ENCODE measurements at regions not wholly inside any gene's neighbourhood (a gene's known extent, or its start where the extent isn't known, plus 50 kb on each side); places are given as distances from the start of the nearest gene placed in this dataset.
"Not testable (repeated sequence)": the region's sequence is repeated elsewhere in the genome, so short reads cannot be mapped to it uniquely, and the experiment has no call there.

- not testable (repeated sequence) for H3K4me1 Mint-ChIP-seq; H3K27ac Mint-ChIP-seq; H3K9me3 Mint-ChIP-seq; H3K4me3 Mint-ChIP-seq; H3K27me3 Mint-ChIP-seq (ENCODE audit: low read depth); H3K36me3 Mint-ChIP-seq (ENCODE audit: low read depth)
Observed at GRCh38 chr1:234793924-234794323, 183.9 kb upstream of the IRF2BP2 start.

GRCh38 chr1:234792221-234792864 lies 182.4 kb upstream of the IRF2BP2 start:
- not testable (repeated sequence) for H3K4me3 Mint-ChIP-seq; H3K9me3 Mint-ChIP-seq; H3K27ac Mint-ChIP-seq; H3K4me1 Mint-ChIP-seq; H3K27me3 Mint-ChIP-seq (ENCODE audit: low read depth); H3K36me3 Mint-ChIP-seq (ENCODE audit: low read depth)

- H3K27ac Mint-ChIP-seq; H3K4me3 Mint-ChIP-seq; H3K27me3 Mint-ChIP-seq (ENCODE audit: low read depth); H3K36me3 Mint-ChIP-seq (ENCODE audit: low read depth); H3K4me1 Mint-ChIP-seq; H3K9me3 Mint-ChIP-seq: not testable (repeated sequence)
Observed at GRCh38 chr1:234791615-234792014, 181.6 kb upstream of the IRF2BP2 start.

- not testable (repeated sequence) for H3K27me3 Mint-ChIP-seq (ENCODE audit: low read depth); H3K9me3 Mint-ChIP-seq; H3K27ac Mint-ChIP-seq; H3K4me1 Mint-ChIP-seq; H3K36me3 Mint-ChIP-seq (ENCODE audit: low read depth); H3K4me3 Mint-ChIP-seq
Observed at GRCh38 chr1:234790333-234790732, 180.4 kb upstream of the IRF2BP2 start.

GRCh38 chr1:234787011-234787584 lies 177.1 kb upstream of the IRF2BP2 start:
- not testable (repeated sequence) for H3K9me3 Mint-ChIP-seq; H3K4me3 Mint-ChIP-seq; H3K27me3 Mint-ChIP-seq (ENCODE audit: low read depth); H3K36me3 Mint-ChIP-seq (ENCODE audit: low read depth); H3K4me1 Mint-ChIP-seq; H3K27ac Mint-ChIP-seq

GRCh38 chr1:234785922-234786321 lies 175.9 kb upstream of the IRF2BP2 start:
- not testable (repeated sequence) for H3K4me1 Mint-ChIP-seq; H3K36me3 Mint-ChIP-seq (ENCODE audit: low read depth); H3K27me3 Mint-ChIP-seq (ENCODE audit: low read depth); H3K9me3 Mint-ChIP-seq; H3K4me3 Mint-ChIP-seq; H3K27ac Mint-ChIP-seq

- H3K36me3 Mint-ChIP-seq (ENCODE audit: low read depth); H3K27me3 Mint-ChIP-seq (ENCODE audit: low read depth); H3K4me1 Mint-ChIP-seq; H3K9me3 Mint-ChIP-seq: not testable (repeated sequence)
- peak overlapping the region in 1 of 3 experiments; percentile 81 for H3K27ac Mint-ChIP-seq
- peak overlapping the region in 1 of 3 experiments; percentile 29 for H3K4me3 Mint-ChIP-seq
Observed at GRCh38 chr1:234785471-234785919, 175.5 kb upstream of the IRF2BP2 start.

GRCh38 chr1:234784108-234784507 lies 174.1 kb upstream of the IRF2BP2 start:
- not testable (repeated sequence) for H3K36me3 Mint-ChIP-seq (ENCODE audit: low read depth); H3K4me1 Mint-ChIP-seq; H3K9me3 Mint-ChIP-seq; H3K4me3 Mint-ChIP-seq; H3K27me3 Mint-ChIP-seq (ENCODE audit: low read depth); H3K27ac Mint-ChIP-seq

GRCh38 chr1:234782791-234783190 lies 172.8 kb upstream of the IRF2BP2 start:
- no peak overlapping the region for H3K4me3 Mint-ChIP-seq
- H3K27me3 Mint-ChIP-seq (ENCODE audit: low read depth), result no peaks in the 10 kb centered on the region
- no peaks in the 10 kb centered on the region for H3K36me3 Mint-ChIP-seq (ENCODE audit: low read depth)
- H3K9me3 Mint-ChIP-seq, result no peaks in the 10 kb centered on the region
- no peak overlapping the region for H3K27ac Mint-ChIP-seq
- TF ChIP-seq CTCF (IDR thresholded peaks at IDR 0.05; ENCODE audit: unreplicated experiment in 3 of 3), result no peak
- peaks cover 5% of the 10 kb centered on the region for H3K4me1 Mint-ChIP-seq

- no peak overlapping the region for H3K27ac Mint-ChIP-seq
- H3K27me3 Mint-ChIP-seq (ENCODE audit: low read depth), result no peaks in the 10 kb centered on the region
- no peak for TF ChIP-seq CTCF (IDR thresholded peaks at IDR 0.05; ENCODE audit: unreplicated experiment in 3 of 3)
- peaks cover 5% of the 10 kb centered on the region for H3K4me1 Mint-ChIP-seq
- H3K4me3 Mint-ChIP-seq, result no peak overlapping the region
- no peaks in the 10 kb centered on the region for H3K36me3 Mint-ChIP-seq (ENCODE audit: low read depth)
- H3K9me3 Mint-ChIP-seq, result no peaks in the 10 kb centered on the region
Observed at GRCh38 chr1:234782105-234782751, 172.2 kb upstream of the IRF2BP2 start.
